DMS53 treated with DMSO at 0.1 percent for 48 hours (cell line): ENCODE measurements at regions not wholly inside any gene's neighbourhood (a gene's known extent, or its start where the extent isn't known, plus 50 kb on each side); places are given as distances from the start of the nearest gene placed in this dataset.

Experiments used
- DNase-seq: peaks from one replicate; lab custom pipeline; 2025; ENCODE audit not compliant: unreplicated experiment; lab: John Stamatoyannopoulos, UW

DNA sequence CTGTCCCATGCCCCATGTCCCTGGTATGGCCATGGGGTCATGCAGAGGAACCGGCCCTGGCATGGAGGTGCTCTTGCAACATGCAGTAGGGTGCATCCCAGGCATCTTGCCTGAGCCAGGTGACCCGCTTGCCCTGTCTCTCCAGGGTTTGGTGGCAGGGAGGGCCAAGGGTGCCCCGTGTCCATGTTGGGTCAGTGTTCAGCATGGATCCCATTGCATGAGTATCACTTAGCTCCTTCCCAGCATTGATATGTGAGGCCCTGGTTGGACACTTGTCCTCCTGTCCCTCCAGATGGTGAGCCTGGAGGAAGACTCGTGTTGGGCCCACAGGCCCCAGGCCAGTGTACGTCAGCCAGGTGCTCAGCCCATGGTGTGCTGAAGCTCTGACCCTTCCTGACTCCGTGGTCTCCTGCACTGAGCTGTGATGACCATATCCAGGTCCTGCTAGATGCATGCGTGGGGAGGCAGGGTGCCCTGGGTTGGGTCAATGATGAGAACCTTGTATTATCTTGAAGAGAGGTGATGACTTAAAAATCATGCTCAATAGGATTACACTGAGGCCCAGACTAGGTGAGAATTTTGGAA is 205.0 kb downstream of the UBE3A start:
- no peak for DNase-seq

DNA sequence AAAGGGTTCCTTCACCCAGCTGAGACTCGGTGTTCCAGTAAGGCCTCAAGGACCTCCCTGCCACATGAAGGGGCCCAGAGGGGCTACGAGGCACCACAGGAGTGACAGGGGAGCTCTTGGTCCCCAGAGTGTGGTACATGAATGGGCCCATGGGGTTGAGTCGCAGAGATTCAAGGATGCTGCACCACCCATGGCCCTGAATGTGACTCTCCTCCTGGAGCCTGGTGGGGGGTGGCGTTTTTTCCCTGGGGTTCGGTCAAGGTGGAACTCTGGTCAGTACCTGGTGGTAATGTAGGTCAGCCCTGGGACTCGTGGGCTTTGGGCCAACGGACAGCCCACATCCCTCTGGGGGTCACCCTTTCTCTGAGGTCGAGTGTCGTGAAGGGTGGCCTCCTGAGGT is 204.0 kb downstream of the UBE3A start:
- no peak for DNase-seq

DNA sequence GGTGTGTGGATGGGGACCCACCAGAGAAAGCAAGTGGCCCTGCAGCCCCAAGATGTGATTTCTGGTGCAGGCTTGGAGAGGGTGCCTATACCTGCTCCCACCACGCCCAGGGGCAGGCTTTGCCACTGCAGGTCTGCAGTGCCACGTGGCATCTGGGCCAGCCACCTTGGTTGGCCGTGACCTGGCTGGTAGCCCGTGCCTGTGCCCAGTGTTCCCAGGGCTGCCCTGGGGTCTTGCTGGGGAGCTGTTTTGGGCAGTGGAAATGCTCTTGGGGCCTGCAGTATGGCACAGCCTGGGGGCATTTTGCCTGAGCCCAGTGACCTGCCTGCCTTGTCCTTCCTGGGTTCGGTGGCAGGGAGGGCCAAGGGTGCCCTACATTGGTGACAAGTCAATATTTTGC is 203.4 kb downstream of the UBE3A start:
- DNase-seq: no peak

DNA sequence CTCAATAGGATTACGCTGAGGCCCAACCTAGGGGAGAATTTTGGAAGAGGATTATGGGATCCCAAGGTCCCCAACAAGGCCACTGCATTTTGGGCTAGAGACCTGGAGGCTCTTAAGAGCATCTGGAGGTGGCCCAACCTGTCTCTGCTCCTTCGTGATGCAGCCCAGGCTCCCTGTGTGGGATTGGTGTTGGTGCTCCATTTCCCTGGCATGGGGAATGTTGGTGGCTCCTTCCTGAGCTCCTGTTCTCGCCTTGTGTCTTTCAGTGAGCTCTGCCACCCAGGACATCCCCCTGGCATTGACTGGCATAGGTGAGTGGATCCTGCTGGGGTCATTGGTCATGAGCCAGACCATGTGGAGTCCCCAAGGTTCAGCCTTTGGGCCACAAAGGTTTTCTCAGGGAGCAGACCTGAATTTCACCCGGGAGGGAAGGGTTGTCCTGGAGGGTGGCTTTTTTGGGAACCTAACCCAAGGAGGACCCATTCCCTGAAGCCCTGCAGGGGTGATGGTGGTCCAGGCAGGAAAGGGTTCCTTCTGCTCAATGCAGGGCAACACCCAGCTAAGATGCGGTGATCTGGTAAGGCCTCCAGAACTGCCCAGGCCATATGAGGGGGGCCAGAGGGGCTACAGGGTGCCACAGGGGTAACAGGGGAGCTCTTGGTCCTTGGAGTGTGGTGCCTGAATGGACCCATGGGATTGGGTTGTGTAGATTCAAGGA is 202.5 kb downstream of the UBE3A start:
- DNase-seq: no peak

DNA sequence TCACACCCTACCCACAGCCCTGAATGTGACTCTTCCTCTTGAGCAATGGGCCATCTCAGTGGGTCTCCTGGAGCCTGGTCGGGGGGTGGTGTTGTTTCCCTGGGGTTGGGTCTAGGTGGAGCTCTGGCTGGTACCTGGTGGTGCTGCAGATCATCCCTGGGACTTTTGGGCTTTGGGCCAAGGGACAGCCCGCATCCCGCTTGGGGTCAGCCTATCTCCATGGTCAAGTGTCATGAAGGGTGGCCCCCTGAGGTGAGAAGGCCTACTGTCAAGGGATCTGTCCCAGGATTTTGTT is 202.0 kb downstream of the UBE3A start:
- DNase-seq: no peak

DNA sequence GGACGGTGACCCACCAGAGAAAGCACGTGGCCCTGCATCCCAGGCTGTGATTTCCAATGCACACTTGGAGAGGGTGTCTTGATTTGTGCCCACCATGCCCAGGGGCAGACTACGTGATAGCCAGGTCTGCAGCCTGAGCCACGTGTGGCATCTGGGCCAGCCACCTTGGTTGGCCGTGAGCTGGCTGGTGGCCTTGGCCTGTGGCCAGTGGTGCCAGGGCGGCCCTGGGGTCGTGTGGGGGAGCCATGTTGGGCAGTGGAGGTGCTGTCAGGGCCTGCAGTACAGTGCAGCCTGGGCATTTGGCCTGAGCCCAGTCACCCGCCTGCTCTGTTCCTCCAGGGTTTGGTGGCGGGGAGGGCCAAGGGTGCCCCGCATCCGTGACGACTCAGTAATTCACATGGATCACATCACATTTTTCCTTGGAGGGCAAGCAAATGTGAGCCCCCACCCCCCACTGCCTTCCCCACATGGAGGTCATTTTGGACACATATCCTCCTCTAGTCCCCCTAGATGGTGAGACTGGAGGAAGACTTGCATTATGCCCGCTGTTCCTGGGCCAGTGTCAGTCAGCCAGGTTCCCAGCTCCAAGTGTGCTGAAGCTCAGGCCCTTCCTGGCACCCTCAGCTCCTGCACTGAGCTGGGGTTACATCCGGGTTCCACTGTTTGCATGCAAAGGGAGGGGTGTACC is 201.4 kb downstream of the UBE3A start:
- no peak for DNase-seq

DNA sequence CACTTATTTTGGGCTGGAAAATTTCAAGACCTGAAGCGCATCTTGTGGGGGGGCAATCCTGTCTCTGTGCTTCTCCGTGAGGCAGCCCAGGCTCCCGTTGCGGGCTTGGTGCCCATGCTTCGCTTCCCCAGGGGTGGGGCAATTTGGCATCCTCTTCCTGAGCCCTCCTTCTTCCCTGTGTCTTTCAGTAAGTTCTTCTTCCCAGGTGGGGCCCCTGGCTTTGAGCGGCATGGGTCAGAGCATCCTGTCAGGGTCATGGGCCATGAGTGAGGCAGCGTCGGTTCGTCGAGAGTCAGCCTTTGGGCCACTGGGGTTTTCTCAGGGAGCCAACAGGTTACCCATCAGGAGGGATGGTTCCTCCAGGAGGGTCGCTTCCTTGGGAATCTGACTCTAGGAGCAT is 200.7 kb downstream of the UBE3A start:
- DNase-seq: no peak

DNA sequence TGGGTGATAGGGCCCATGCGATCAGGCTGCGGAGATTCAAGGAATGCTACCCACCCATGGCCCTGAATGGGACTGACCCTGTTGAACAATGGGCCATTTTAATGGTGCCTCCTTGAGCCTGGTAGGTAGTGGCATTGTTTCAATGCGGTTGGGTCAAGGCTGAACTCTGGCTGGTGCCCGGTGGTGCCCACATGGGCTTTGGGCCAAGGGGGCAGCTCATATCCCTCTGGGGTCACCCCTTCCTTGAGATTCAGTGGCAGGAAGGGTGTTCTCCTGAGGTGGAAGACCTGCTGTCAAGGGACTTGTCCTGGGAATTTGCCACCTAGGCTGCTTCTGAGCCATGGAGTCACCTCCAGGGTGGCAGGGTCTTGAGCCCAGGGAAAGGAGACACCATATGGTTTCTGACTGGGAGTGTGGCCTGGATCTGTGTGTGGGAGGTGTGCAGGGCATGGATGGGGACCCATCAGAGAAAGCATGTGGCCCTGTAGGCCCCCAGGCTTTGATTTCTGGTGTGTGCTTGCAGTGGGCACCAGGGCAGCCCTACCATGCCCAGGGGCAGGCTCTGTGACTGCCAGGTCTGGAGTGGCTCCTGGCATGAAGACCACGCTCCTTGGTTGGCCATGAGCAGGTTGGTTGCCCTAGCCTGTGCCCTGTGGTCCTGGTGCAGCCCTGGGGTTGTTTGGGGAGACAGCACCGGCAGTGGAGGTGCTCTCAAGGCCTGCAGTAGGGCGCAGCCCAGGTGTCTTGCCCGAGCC is 199.9 kb downstream of the UBE3A start:
- no peak for DNase-seq

DNA sequence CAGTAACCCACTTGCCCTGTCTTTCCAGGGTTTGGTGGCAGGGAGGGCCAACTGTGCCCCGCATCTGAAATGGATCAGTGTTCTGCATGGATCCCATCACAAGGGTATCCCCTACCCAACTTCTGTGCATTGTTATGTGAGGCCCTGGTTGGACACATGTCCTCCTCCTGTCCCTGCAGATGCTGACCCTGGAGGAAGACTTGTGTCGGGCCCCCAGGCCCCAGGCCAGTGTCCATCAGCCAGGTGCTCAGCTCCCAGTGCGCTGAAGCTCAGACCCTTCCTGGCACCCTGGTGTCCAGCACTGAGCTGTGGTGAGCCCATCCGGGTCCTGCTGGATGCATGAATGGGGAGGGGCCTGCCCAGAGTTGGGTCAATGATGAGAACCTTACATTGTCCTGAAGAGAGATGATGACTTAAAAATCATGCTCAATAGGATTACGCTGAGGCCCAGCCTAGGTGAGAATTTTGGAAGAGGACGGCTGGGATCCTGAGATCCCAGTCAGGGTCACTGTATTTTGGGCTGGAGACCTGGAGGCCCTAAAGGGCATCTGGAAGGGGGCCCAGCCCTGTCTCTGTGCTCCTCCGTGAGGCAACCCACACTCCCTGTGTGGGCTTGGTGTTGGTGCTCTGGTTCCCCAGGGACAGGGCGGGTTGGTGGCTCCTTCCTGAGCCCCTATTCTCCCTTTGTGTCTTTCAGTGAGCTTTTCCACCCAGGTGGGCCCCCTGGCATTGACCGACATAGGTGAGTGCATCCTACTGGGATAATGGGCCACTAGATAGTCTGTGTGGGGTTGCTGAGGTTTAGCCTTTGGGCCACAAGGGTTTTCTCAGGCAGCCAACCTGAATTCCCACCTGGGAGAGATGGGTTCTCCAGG is 199.1 kb downstream of the UBE3A start:
- no peak for DNase-seq

DNA sequence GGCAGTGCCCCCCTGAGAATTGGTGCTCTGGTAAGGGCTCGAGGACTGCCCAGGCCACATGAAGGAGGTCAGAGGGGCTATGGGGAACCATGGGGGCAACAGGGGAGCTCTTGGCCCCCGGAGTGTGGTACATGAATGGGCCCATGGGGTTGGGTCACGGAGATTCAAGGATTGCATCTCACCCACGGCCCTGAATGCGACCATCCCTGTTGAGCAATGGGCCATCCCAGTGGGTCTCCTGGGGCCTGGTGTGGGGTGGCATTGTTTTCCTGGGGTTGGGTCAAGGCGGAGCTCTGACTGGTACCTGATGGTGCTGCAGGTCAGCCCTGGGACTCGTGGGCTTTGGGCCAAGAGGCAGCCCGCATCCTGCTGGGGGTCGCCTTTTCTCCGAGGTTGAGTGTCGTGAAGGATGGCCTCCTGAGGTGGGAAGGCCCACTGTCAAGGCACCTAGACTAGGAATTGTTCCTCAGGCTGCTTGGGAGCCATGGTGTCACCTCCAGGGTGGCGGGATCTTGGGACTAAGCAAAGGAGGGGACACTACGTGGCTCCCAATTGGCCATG is 198.3 kb downstream of the UBE3A start:
- DNase-seq: no peak

DNA sequence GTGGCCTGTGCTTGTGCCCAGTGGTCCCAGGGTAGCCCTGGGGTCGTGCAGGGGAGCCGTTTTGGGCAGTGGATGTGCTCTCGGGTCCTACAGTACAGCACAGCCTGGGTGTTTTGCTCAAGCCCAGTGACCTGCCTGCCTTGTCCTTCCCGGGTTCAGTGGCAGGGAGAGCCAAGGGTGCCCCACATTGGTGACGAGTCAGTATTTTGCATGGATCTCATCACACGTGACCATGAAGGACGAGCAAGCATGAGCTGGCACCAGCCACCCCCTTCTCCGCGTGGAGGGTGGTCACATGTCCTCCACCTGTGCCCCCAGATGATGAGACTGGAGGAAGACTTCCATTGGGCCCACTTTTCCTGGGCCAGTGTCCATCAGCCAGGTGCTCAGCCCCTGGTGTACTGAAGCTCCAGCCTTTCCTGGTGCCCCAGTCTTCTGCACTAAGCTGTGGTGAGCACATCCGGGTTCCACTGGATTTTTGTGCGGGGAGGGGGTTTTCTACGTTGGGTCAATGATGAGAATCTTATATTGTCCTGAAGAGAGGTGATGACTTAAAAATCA is 197.5 kb downstream of the UBE3A start:
- DNase-seq: no peak

DNA sequence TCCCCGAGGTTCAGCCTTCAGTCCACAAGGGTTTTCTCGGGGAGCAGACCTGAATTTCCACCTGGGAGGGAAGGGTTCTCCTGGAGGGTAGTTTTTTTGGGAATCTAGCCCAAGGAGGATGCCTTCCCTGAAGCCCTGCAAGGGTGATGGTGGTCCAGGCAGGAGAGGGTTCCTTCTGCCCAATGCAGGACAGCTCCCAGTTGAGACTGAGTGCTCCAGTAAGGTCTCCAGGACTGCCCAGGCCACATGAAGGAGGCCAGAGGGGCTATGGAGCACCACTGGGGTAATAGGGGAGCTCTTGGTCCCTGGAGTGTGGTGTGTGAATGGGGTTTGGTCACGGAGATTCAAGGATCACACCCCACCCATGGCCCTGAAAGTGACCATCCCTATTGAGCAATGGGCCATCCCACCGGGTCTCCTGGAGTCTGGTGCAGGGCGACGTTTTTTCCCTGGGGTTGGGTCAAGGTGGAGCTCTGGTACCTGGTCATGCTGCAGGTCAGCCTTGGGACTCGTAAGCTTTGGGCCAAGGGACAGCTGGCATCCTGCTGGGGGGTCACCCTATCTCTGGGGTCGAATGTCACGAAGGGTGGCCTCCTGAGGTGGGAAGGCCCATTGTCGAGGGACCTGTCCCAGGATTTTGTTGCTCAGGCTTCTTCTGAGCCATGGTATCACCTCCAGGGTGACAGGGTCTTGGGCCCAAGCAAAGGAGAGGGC is 196.5 kb downstream of the UBE3A start:
- DNase-seq: no peak

DNA sequence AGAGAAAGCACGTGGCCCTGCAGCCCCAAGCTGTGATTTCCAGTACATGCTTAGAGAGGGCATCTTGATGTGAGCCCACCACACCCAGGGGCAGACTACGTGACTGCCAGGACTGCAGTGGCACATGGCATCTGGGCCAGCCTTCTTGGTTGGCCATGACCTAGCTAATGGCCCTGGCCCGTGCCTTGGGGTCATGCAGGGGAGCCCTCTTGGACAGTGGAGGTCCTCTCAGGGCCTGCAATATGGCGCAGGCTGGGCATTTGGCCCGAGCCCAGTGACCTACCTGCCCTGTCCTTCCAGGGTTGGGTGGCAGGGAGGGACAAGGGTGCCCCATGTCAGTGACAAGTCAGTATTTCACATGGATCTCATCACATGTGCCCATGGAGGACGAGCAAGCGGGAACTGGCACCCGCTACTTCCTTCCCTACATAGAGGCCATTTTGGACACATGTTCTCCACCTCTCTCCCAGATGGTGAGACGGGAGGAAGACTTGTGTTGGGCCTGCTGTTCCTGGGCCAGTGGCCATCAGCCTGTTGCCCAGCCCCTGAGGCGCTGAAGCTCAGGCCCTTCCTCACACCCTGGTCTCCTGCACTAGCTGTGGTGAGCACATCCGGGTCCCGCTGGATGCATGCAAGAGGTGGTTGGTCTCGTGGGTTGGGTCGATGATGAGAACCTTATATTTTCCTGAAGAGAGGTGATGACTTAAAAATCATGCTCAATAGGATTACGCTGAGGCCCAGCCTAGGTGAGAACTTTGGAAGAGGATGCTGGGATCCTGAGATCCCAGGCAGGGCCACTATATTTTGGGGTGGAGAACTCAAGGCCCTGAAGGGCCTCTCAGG is 195.6 kb downstream of the UBE3A start:
- no peak for DNase-seq

DNA sequence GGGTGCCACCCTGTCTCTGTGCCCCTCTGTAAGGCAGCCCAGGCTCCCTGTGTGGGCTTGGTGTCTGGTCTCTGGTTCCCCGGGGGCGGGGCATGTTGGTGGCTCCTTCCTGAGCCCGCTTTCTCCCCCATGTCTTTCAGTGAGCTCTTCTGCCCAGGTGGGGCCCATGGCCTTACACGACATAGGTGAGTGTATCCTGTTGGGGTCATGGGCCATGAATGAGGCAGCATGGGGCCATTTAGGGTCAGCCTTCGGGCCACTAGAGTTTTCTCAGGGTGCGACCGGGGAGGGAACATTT is 195.1 kb downstream of the UBE3A start:
- no peak for DNase-seq

DNA sequence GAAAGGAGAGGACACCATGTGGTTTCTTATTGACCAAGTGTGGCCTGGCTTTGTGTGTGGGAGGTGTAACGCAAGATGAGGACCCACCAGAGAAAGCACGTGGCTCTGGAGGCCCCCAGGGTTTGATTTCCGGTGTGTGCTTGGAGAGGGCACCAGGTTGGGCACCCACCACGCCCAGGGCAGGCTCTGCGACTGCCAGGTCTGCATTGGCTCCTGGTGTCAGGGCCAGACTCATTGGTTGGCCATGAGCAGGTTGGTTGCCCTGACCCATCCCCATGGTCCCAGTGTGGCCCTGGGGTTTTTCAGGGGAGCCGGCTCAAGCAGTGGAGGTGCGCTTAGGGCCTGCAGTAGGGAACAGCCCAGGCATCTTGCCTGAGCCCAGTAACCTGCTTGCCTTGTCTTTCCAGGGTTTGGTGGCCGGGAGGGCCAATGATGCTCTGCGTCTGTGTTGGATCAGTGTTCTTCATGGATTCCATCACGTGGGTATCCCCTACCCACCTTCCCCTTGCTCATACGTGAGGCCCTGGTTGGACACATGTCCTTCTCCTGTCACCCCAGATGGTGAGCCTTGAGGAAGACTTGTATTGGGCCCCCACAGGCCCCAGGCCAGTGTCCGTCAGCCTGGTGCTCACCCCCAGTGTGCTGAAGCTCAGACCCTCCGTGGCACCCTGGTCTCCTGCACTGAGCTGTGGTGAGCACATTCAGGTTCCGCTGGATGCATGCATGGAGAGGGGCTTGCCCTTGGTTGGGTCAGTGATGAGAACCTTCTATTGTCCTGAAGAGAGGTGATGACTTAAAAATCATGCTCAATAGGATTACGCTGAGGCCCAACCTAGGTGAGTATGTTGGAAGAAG is 193.9 kb downstream of the UBE3A start:
- DNase-seq: no peak

DNA sequence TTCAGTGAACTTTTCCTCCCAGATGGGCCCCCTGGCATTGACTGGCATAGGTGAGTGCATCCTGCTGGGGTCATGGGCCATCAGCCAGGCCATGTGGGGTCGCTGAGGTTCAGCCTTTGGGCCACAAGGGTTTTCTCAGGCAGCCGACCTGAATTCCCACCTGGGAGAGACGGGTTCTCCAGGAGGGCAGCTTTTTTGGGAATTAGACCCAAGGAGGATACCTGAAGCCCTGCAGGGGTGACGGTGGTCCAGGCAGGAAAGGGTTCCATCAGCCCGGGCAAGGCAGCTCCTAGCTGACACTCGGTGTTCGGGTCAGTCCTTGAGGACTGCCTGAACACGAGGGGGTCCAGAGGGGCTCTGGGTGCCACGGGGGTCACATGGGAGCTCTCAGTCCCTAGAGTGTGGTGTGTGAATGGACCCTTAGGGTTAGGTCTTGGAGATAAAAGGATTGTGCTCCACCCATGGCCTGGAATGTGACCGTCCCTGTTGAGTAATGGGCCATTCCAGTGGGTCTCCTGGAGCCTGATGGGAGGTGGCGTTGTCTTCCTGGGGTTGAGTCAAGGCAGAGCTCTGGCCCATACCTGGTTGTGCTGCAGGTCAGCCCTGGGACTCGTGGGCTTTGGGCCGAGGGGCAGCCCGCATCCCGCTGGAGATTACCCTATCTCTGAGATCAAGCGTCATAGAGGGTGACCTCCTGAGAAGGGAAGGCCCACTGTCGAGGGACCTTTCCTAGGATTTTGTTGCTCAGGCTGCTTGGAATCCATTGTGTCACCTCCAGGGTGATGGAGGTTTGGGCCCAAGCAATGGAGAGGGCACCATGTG is 192.8 kb downstream of the UBE3A start:
- DNase-seq: no peak

DNA sequence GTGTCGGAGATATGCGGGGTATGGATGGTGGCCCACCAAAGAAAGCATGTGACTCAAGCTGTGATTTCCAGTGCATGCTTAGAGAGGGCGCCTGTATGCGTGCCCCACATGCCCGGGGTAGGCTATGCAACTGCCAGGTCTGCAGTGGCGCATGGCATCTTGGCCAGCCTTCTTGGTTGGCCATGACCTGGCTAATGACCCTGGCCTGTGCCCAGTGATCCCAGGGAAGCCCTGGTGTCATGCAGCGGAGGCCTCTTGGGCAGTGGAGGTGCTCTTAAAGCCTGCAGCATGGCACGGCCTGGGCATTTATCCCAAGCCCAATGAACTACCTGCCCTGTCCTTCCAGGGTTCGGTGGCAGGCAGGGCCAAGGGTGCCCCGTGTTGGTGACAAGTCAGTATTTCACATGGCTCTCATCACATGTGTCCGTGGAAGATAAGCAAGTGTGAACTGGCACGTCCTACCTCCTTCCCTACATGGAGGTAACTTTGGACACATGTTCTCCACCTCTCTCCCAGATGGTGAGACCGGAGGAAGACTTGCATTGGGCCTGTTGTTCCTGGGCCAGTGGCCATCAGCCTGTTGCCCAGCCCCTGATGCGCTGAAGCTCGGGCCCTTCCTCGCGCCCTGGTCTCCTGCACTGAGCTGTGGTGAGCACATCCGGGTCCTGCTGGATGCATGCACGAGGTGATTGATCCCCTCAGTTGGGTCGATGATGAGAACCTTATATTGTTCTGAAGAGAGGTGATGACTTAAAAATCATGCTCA is 192.0 kb downstream of the UBE3A start:
- DNase-seq: no peak
